HG02623 (cell line): ENCODE measurements at regions not wholly inside any gene's neighbourhood (a gene's known extent, or its start where the extent isn't known, plus 50 kb on each side); places are given as distances from the start of the nearest gene placed in this dataset.
"Not testable (repeated sequence)": the region's sequence is repeated elsewhere in the genome, so short reads cannot be mapped to it uniquely, and the experiment has no call there.

Experiments
- ATAC-seq: cut with Tn5 transposase; IDR thresholded peaks from one replicate; pipeline ENCODE4 v1.9.1; 2021; ENCODE audit warnings: moderate library complexity; ENCODE audit not compliant: unreplicated experiment

GRCh38 chr2:83015035-83015715 is 1443.9 kb downstream of the SUCLG1 start:
- ATAC-seq, result no peak

GRCh38 chr2:83014462-83014861 is 1444.6 kb downstream of the SUCLG1 start:
- ATAC-seq, result no peak

GRCh38 chr2:83006961-83007360 is 1452.1 kb downstream of the SUCLG1 start:
- ATAC-seq, result no peak

GRCh38 chr2:83003555-83003954 is 1455.5 kb downstream of the SUCLG1 start:
- ATAC-seq, result no peak

GRCh38 chr2:83002706-83003105 is 1456.4 kb downstream of the SUCLG1 start:
- no peak for ATAC-seq

GRCh38 chr2:82998781-82999180 is 1460.3 kb downstream of the SUCLG1 start:
- no peak for ATAC-seq

- no peak for ATAC-seq
These were observed 1462.9 kb downstream of the SUCLG1 start for GRCh38 chr2:82996217-82996616.

- no peak for ATAC-seq
These were observed 1464.9 kb downstream of the SUCLG1 start for GRCh38 chr2:82994151-82994550.

- ATAC-seq, result no peak
These were observed 1465.5 kb downstream of the SUCLG1 start for GRCh38 chr2:82993609-82994008.

GRCh38 chr2:82992968-82993367 is 1466.1 kb downstream of the SUCLG1 start:
- ATAC-seq, result no peak

GRCh38 chr2:82987706-82988105 is 1471.4 kb downstream of the SUCLG1 start:
- ATAC-seq, result not testable (repeated sequence)

- ATAC-seq, result no peak
These were observed 1472.2 kb downstream of the SUCLG1 start for GRCh38 chr2:82986899-82987298.

GRCh38 chr2:82985572-82986197 is 1473.4 kb downstream of the SUCLG1 start:
- ATAC-seq, result no peak

- ATAC-seq, result no peak
These were observed 1490.7 kb downstream of the SUCLG1 start for GRCh38 chr2:82968358-82968757.

GRCh38 chr2:82964341-82964740 is 1494.7 kb downstream of the SUCLG1 start:
- no peak for ATAC-seq

- ATAC-seq, result no peak
These were observed 1499.4 kb downstream of the SUCLG1 start for GRCh38 chr2:82959727-82960126.

- ATAC-seq, result no peak
These were observed 1504.2 kb downstream of the SUCLG1 start for GRCh38 chr2:82954868-82955267.

GRCh38 chr2:82939211-82939610 is 1519.9 kb downstream of the SUCLG1 start:
- no peak for ATAC-seq

GRCh38 chr2:82938321-82938845 is 1520.7 kb downstream of the SUCLG1 start:
- not testable (repeated sequence) for ATAC-seq

GRCh38 chr2:82913566-82913965 is 1545.5 kb downstream of the SUCLG1 start:
- ATAC-seq, result no peak

- ATAC-seq, result no peak
These were observed 1563.0 kb downstream of the SUCLG1 start for GRCh38 chr2:82896117-82896516.

GRCh38 chr2:82893190-82893589 is 1565.9 kb downstream of the SUCLG1 start:
- no peak for ATAC-seq
